Omental fat pad (tissue), 3 donors: ENCODE measurements at regions not wholly inside any gene's neighbourhood (a gene's known extent, or its start where the extent isn't known, plus 50 kb on each side); places are given as distances from the start of the nearest gene placed in this dataset.
A peak's percentile ranks its signal among the peaks of the same experiment; 100 is the strongest.

ENCODE experiments used
- ATAC-seq: fragments of 150-250 bp; one replicate; pipeline ENCODE4 v1.9.1; 2016; ENCODE audit warnings: mild to moderate bottlenecking, moderate library complexity; ENCODE audit not compliant: low FRiP score
- DNase-seq: peaks from one replicate; pipeline ENCODE4 v3.0.0-alpha.2; 2019; ENCODE audit warnings: low spot score
- TF ChIP-seq, protein P1 (sequence below), 3 donors: fragments of 450-650 bp; IDR thresholded peaks; one replicate each; pipeline ENCODE4 v1.5.1; 2016 to 2017; ENCODE audit warnings: antibody characterized with exemption in 3 of 3, mild to moderate bottlenecking in 3 of 3, moderate library complexity in 2 of 3

DNA sequence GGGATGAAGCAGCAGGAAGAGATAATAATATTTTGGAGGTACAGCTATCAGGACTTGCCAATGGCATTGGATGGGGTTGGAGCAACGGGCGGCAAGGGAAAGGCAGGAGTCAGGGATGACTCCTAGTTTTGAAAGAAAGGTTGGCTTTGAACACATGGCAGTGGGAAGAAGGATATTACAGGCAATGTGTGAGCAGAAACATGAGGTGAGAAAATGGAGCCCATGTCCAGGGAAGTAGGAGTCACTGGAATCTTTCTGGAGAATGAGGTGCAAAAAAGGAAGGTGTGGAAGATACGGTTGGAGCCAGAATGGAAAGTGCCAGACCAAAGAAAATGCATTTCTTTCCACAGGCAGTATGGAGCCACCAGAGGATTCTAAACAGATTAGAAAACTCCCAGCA is 288.5 kb upstream of the KAZN start:
- TF ChIP-seq, protein P1, sequence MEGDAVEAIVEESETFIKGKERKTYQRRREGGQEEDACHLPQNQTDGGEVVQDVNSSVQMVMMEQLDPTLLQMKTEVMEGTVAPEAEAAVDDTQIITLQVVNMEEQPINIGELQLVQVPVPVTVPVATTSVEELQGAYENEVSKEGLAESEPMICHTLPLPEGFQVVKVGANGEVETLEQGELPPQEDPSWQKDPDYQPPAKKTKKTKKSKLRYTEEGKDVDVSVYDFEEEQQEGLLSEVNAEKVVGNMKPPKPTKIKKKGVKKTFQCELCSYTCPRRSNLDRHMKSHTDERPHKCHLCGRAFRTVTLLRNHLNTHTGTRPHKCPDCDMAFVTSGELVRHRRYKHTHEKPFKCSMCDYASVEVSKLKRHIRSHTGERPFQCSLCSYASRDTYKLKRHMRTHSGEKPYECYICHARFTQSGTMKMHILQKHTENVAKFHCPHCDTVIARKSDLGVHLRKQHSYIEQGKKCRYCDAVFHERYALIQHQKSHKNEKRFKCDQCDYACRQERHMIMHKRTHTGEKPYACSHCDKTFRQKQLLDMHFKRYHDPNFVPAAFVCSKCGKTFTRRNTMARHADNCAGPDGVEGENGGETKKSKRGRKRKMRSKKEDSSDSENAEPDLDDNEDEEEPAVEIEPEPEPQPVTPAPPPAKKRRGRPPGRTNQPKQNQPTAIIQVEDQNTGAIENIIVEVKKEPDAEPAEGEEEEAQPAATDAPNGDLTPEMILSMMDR (IDR thresholded peaks at IDR 0.05) = no peak
- ATAC-seq (no peak), DNase-seq (no peak)

DNA sequence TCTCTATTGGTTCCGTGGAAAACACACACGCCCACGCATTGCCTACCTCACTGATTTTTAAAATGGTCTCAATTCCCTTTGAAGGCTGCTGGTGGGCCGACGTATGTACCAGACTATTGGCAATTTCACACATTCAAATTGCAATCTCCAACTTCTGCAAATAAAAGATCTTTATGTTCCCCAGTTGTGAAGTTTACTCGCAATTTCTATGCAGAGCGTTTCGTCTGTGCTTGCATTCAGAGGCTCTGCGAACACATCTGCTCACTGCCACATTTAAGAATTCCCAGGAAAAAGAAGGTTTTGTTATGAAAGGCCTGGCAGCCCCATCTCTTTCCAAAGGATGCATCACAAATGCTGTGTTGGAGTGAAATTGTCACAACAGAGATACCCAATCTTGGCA is 288.0 kb upstream of the KAZN start:
- DNase-seq (no peak), ATAC-seq (no peak)
- TF ChIP-seq, protein P1 (IDR thresholded peaks at IDR 0.05) = no peak

DNA sequence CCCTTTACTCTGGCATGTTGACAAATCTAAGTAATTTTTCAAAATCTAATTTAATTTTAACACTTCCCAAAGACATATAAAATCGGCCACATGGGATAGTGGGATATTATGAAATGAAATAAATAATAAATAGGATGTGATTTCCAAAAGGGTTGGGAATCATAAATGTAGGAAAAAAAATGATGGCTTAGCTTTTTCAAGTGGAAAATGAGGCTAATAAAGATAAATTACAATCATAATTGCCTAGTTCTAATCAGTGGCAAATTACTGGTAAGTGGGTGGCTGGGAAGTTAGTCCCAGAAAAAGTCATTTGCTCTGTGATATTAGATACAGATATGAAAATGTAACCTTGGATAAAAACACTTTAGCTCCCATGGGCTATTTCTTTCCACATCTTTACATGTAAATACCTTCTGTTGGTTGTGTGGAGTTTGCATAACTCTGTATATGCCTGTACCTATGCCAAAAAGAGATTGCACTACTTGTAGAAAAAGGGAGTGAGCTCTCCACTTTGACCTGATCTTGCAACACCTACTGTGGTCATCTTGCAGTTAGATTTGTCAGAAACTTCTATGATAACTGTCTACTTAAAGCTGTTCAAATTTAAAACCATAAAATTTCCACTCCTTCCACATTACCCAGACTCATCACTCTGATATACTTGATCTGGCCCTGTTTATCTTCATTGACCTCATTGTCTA is 284.6 kb upstream of the KAZN start:
- DNase-seq (no peak), ATAC-seq (peak; percentile 95)
- TF ChIP-seq, protein P1 (IDR thresholded peaks at IDR 0.05) = no peak

DNA sequence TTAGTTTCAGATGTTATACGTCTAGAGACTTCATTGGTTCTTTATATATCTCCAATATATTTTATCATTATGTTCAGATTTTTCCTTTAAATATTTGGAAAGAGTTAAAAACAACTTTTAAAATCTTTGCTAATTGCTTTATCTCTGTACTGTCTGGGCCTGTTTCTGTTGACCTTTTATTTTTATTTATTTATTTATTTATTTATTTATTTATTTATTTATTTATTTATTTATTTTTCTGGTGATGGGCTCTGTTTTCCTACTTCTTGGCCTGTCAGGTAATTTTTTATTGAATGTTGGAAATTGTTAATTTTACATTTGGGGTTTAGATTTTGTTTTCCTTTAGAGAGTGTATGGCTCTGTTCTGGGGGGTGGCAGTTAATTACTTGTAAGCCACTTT is 279.7 kb upstream of the KAZN start:
- no peak for DNase-seq
- TF ChIP-seq, protein P1 (IDR thresholded peaks at IDR 0.05) = no peak

DNA sequence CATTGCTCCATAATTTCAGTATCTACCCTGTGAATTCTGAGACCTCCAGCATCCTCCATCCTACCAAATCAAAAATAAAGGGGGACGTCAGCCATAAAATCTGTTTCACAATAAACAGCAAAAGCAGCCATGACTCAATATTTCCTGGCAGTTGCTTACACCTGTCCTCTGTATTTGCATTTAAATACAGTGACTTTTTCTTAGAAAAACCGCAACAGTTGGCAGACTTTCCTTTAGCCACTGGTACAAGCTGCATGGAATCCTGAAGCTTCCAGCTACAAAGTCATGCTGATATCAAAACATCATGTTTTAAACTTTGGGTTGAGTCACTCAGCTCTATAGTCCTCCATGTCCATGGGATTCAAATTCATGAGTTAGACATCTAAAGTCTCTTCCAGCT is 278.0 kb upstream of the KAZN start:
- TF ChIP-seq, protein P1 (IDR thresholded peaks at IDR 0.05) = no peak
- ATAC-seq (no peak), DNase-seq (no peak)

More for the DNA sequence above, 279.7 kb upstream of the KAZN start:
- ATAC-seq = no peak

DNA sequence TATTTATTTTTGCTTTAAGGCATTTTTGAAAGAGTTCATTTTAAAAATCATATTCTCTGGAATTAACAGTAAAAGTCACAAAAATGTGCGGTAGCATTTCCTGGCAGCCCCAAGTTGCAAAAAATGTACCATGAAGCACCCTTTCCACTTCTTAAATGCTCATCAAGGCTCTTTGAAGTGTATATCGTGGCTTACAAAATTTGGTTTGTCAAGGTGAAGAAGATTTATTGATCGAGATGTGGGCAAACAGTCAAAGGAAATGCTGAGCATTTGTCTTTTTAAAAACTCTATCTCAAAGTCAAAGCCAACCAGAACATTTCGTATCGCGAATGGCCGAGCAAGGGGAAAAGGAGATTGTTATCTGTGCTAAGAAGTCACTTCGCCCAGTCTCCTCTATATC is 277.5 kb upstream of the KAZN start:
- ATAC-seq = no peak
- TF ChIP-seq, protein P1 (IDR thresholded peaks at IDR 0.05) = no peak
- no peak for DNase-seq

DNA sequence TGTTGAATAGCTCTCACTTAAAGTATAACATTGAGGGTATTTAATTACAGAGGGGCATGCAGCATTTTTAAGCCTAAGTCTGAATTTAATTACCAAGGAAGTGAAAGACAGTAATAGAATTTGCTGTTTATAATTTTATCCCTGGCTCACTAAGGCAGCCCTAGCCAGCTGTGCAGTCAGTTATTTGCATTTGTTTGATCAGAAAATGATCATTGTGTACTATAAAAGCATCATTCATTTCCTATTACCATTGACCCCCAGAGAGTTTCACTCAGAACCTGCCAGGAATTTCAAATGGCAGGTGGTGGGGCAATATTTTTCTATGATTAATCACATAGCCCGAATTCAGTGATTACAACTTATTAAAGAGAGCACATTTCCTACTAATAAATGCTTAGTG is 277.1 kb upstream of the KAZN start:
- DNase-seq (no peak), ATAC-seq (no peak)
- TF ChIP-seq, protein P1 (IDR thresholded peaks at IDR 0.05) = no peak
